ENCODE measurements at regions not wholly inside any gene's neighbourhood (a gene's known extent, or its start where the extent isn't known, plus 50 kb on each side); places are given as distances from the start of the nearest gene placed in this dataset.

- Histone ChIP-seq H3K27me3 (no peaks in the 10 kb centered on the region), H3K9me3 (ENCODE audit: low read depth) (no peaks in the 10 kb centered on the region), H3K36me3 (no peaks in the 10 kb centered on the region), H3K4me1 (ENCODE audit: low read depth) (no peaks in the 10 kb centered on the region), H3K4me3 (no peak overlapping the region), H3K27ac (no peak overlapping the region)
- no peak for DNase-seq (ENCODE audit: low read depth in 1 of 2, low spot score in 1 of 2)
- TF ChIP-seq CTCF (IDR thresholded peaks at IDR 0.05; ENCODE audit: low read depth, low read length) = no peak
These were observed 1490.7 kb downstream of the TBC1D22A start for GRCh38 chr22:48253136-48253535.

- TF ChIP-seq CTCF (IDR thresholded peaks at IDR 0.05; ENCODE audit: low read depth, low read length) = no peak
These were observed 1489.2 kb downstream of the TBC1D22A start for GRCh38 chr22:48251629-48252028.

GRCh38 chr22:48250937-48251530 is 1488.6 kb downstream of the TBC1D22A start:
- Histone ChIP-seq H3K27ac (no peak overlapping the region), H3K9me3 (ENCODE audit: low read depth) (no peaks in the 10 kb centered on the region), H3K4me3 (no peak overlapping the region), H3K27me3 (no peaks in the 10 kb centered on the region), H3K4me1 (ENCODE audit: low read depth) (no peaks in the 10 kb centered on the region), H3K36me3 (no peaks in the 10 kb centered on the region)
- TF ChIP-seq CTCF (IDR thresholded peaks at IDR 0.05; ENCODE audit: low read depth, low read length) = no peak
- no peak for DNase-seq (ENCODE audit: low read depth in 1 of 2, low spot score in 1 of 2)

More at GRCh38 chr22:48251629-48252028, 1489.2 kb downstream of the TBC1D22A start:
- no peaks in the 10 kb centered on the region for H3K27me3 ChIP-seq
- H3K27ac ChIP-seq = no peak overlapping the region
- no peaks in the 10 kb centered on the region for H3K36me3 ChIP-seq
- H3K4me1 ChIP-seq (ENCODE audit: low read depth) = no peaks in the 10 kb centered on the region
- H3K9me3 ChIP-seq (ENCODE audit: low read depth) = no peaks in the 10 kb centered on the region
- no peak for DNase-seq (ENCODE audit: low read depth in 1 of 2, low spot score in 1 of 2)
- H3K4me3 ChIP-seq = no peak overlapping the region

GRCh38 chr22:48250286-48250895 is 1487.9 kb downstream of the TBC1D22A start:
- H3K27ac ChIP-seq = no peak overlapping the region
- no peaks in the 10 kb centered on the region for H3K27me3 ChIP-seq
- H3K4me1 ChIP-seq (ENCODE audit: low read depth) = no peaks in the 10 kb centered on the region
- H3K36me3 ChIP-seq = no peaks in the 10 kb centered on the region
- DNase-seq (ENCODE audit: low read depth in 1 of 2, low spot score in 1 of 2) = no peak
- TF ChIP-seq CTCF (IDR thresholded peaks at IDR 0.05; ENCODE audit: low read depth, low read length) = no peak
- H3K4me3 ChIP-seq = no peak overlapping the region
- H3K9me3 ChIP-seq (ENCODE audit: low read depth) = no peaks in the 10 kb centered on the region

GRCh38 chr22:48249713-48250268 is 1487.3 kb downstream of the TBC1D22A start:
- no peak overlapping the region for H3K27ac ChIP-seq
- TF ChIP-seq CTCF (IDR thresholded peaks at IDR 0.05; ENCODE audit: low read depth, low read length) = no peak
- no peaks in the 10 kb centered on the region for H3K36me3 ChIP-seq
- no peaks in the 10 kb centered on the region for H3K4me1 ChIP-seq (ENCODE audit: low read depth)
- no peak overlapping the region for H3K4me3 ChIP-seq
- no peaks in the 10 kb centered on the region for H3K27me3 ChIP-seq
- no peaks in the 10 kb centered on the region for H3K9me3 ChIP-seq (ENCODE audit: low read depth)
- no peak for DNase-seq (ENCODE audit: low read depth in 1 of 2, low spot score in 1 of 2)
